H1 (cell line): ENCODE measurements at regions not wholly inside any gene's neighbourhood (a gene's known extent, or its start where the extent isn't known, plus 50 kb on each side); places are given as distances from the start of the nearest gene placed in this dataset.

ENCODE experiments used
- CTCF ChIA-PET: fragments of 300-600 bp; sonication (Branson Sonifier 250); formaldehyde crosslinking; loops from one replicate; lab custom pipeline; 2021; ENCODE audit not compliant: partially characterized antibody; lab: Charles Lee
- POLR2A ChIA-PET: fragments of 300-600 bp; sonication (Branson Sonifier 250); formaldehyde crosslinking; loops from one replicate; lab custom pipeline; 2021; ENCODE audit warnings: inconsistent platforms; ENCODE audit not compliant: partially characterized antibody; lab: Charles Lee
- DNase-seq, 2 experiments: peaks; one replicate each; pipeline versions ENCODE4 v3.0.0 to v3.0.0-alpha.2; 2010 to 2022; ENCODE audit warnings: low spot score in 2 of 2, low read depth in 1 of 2, mixed read lengths in 1 of 2
- FAIRE-seq: peaks from 2 replicates; lab custom pipeline; 2011; peaks lifted over from hg19 to GRCh38; lab: Jason Lieb, UNC
- H2AFZ ChIP-seq: 2 replicates; pipeline ENCODE4 v1.8.1; 2012; ENCODE audit warnings: low read length, inconsistent platforms
- H2AK5ac ChIP-seq: 2 replicates; pipeline ENCODE4 v1.6.1; 2013; ENCODE audit warnings: low read depth, low read length
- H2BK120ac ChIP-seq: replicated peaks from 2 replicates; pipeline ENCODE3; 2013; ENCODE audit warnings: low read depth, low read length, inconsistent platforms
- H2BK12ac ChIP-seq: 2 replicates; pipeline ENCODE4 v1.6.1; 2013; ENCODE audit warnings: low read depth, low read length
- H2BK15ac ChIP-seq: 2 replicates; pipeline ENCODE4 v1.6.1; 2013; ENCODE audit warnings: low read length
- H2BK20ac ChIP-seq: 2 replicates; pipeline ENCODE4 v1.6.1; 2013; ENCODE audit warnings: low read length
- H2BK5ac ChIP-seq: 2 replicates; pipeline ENCODE4 v1.6.1; 2013; ENCODE audit warnings: low read depth, low read length
- H3K14ac ChIP-seq: 2 replicates; pipeline ENCODE4 v1.6.1; 2013; ENCODE audit warnings: inconsistent platforms; ENCODE audit not compliant: insufficient read length
- H3K18ac ChIP-seq: 2 replicates; pipeline ENCODE4 v1.6.1; 2013; ENCODE audit warnings: low read length; ENCODE audit errors: extremely low read depth
- H3K23ac ChIP-seq: 2 replicates; pipeline ENCODE4 v1.6.1; 2013; ENCODE audit warnings: inconsistent platforms; ENCODE audit not compliant: insufficient read length
- H3K23me2 ChIP-seq: 2 replicates; pipeline ENCODE4 v1.6.1; 2013; ENCODE audit warnings: low read depth, low read length
- H3K27ac ChIP-seq: 2 replicates; pipeline ENCODE4 v1.6.1; 2011; ENCODE audit warnings: low read depth, low read length, inconsistent platforms
- H3K27me3 ChIP-seq, 4 experiments: replicated peaks in 1 of 4; 1 replicate in 1 of 4; 2 replicates in 3 of 4; pipeline versions ENCODE4 v1.6.1 to v1.8.1; 2011 to 2013; ENCODE audit warnings: low read length in 3 of 4, mild to moderate bottlenecking in 3 of 4, inconsistent platforms in 2 of 4, mixed read lengths in 2 of 4, moderate library complexity in 1 of 4; ENCODE audit not compliant: control insufficient read depth in 3 of 4, insufficient read depth in 3 of 4; ENCODE audit errors: extremely low read depth in 1 of 4
- H3K36me3 ChIP-seq, 4 experiments: 2 replicates each; pipeline versions ENCODE4 v1.6.1 to v1.8.1; 2011 to 2013; ENCODE audit warnings: mild to moderate bottlenecking in 4 of 4, low read length in 3 of 4, moderate library complexity in 2 of 4, control low read depth in 1 of 4, inconsistent platforms in 1 of 4; ENCODE audit not compliant: insufficient read depth in 4 of 4, control insufficient read depth in 2 of 4
- H3K4ac ChIP-seq: replicated peaks from 2 replicates; pipeline ENCODE3; 2013; ENCODE audit warnings: low read length, low read depth, mixed read lengths, inconsistent platforms; ENCODE audit not compliant: insufficient read length
- H3K4me1 ChIP-seq, 4 experiments: replicated peaks in 1 of 4; 1 replicate in 1 of 4; 2 replicates in 3 of 4; pipeline versions ENCODE4 v1.6.1 to v1.8.1; 2011 to 2013; ENCODE audit warnings: low read length in 3 of 4, inconsistent platforms in 2 of 4, mixed read lengths in 1 of 4; ENCODE audit not compliant: insufficient read depth in 4 of 4, control insufficient read depth in 3 of 4
- H3K4me2 ChIP-seq, 2 experiments: 2 replicates each; pipeline versions ENCODE4 v1.6.1 to v1.8.1; 2011 to 2013; ENCODE audit warnings: low read depth in 2 of 2, low read length in 2 of 2, control low read depth in 1 of 2, inconsistent platforms in 1 of 2, mild to moderate bottlenecking in 1 of 2; ENCODE audit not compliant: insufficient read depth in 1 of 2
- H3K4me3 ChIP-seq, 4 experiments: fragments of 200-600, 300-600 bp in 1 of 4; sonication (generic), shearing (Covaris generic), sonication (Bioruptor Twin) in 1 of 4; 2 replicates each; pipeline versions ENCODE4 v1.5.1 to v1.8.1; 2011 to 2016; ENCODE audit warnings: low read length in 4 of 4, low read depth in 3 of 4, control low read depth in 2 of 4, inconsistent platforms in 2 of 4, mild to moderate bottlenecking in 2 of 4, mixed read lengths in 1 of 4, moderate library complexity in 1 of 4; ENCODE audit not compliant: insufficient read depth in 2 of 4; ENCODE audit errors: extremely low read depth in 1 of 4
- H3K56ac ChIP-seq: replicated peaks from 2 replicates; pipeline ENCODE3; 2013; ENCODE audit warnings: low read depth, mild to moderate bottlenecking, mixed read lengths, low read length, inconsistent platforms; ENCODE audit not compliant: insufficient read length
- H3K79me1 ChIP-seq: 2 replicates; pipeline ENCODE4 v1.6.1; 2013; ENCODE audit warnings: low read depth, low read length, control low read depth
- H3K79me2 ChIP-seq, 2 experiments: 2 replicates each; pipeline versions ENCODE4 v1.6.1 to v1.8.1; 2012 to 2013; ENCODE audit warnings: low read length in 2 of 2, mild to moderate bottlenecking in 2 of 2, inconsistent platforms in 1 of 2; ENCODE audit not compliant: insufficient read depth in 2 of 2, control insufficient read depth in 1 of 2
- H3K9ac ChIP-seq, 4 experiments: replicated peaks in 1 of 4; 1 replicate in 1 of 4; 2 replicates in 3 of 4; pipeline versions ENCODE4 v1.6.1 to v1.8.1; 2011 to 2013; ENCODE audit warnings: low read depth in 3 of 4, low read length in 3 of 4, control low read depth in 2 of 4, mild to moderate bottlenecking in 2 of 4, moderate library complexity in 2 of 4, inconsistent platforms in 1 of 4; ENCODE audit errors: extremely low read depth in 1 of 4
- H3K9me3 ChIP-seq, 2 experiments: 2 replicates each; pipeline versions ENCODE4 v1.6.1 to v1.8.1; 2012 to 2013; ENCODE audit warnings: mild to moderate bottlenecking in 2 of 2, moderate library complexity in 2 of 2, control low read depth in 1 of 2, inconsistent platforms in 1 of 2, low read depth in 1 of 2, low read length in 1 of 2, mixed read lengths in 1 of 2; ENCODE audit not compliant: insufficient read depth in 2 of 2
- H4K20me1 ChIP-seq, 2 experiments: replicated peaks in 1 of 2; 2 replicates each; pipeline versions ENCODE3 to v1.8.1; 2011 to 2013; ENCODE audit warnings: inconsistent platforms in 2 of 2, low read length in 2 of 2, mild to moderate bottlenecking in 1 of 2; ENCODE audit not compliant: insufficient read depth in 2 of 2, control insufficient read depth in 1 of 2
- H4K5ac ChIP-seq: 2 replicates; pipeline ENCODE4 v1.6.1; 2013; ENCODE audit warnings: low read length, low read depth, mixed read lengths, inconsistent platforms; ENCODE audit not compliant: insufficient read length
- H4K8ac ChIP-seq: 2 replicates; pipeline ENCODE4 v1.8.0; 2013; ENCODE audit warnings: mild to moderate bottlenecking, moderate library complexity, low read length, inconsistent platforms; ENCODE audit not compliant: insufficient read depth; ENCODE audit errors: extremely low read depth
- H4K91ac ChIP-seq: replicated peaks from 2 replicates; pipeline ENCODE3; 2013; ENCODE audit warnings: low read length, mixed read lengths, inconsistent platforms; ENCODE audit not compliant: insufficient read length
- CEBPB ChIP-seq: IDR thresholded peaks from 2 replicates; pipeline ENCODE4 v1.6.1; 2012; ENCODE audit warnings: low read depth, low read length
- GTF2F1 ChIP-seq: IDR thresholded peaks from 2 replicates; pipeline ENCODE4 v1.6.1; 2012; ENCODE audit warnings: low read depth, low read length, improper control_type of control experiment, borderline replicate concordance

- Histone ChIP-seq H3K9me3 (no peaks in the 10 kb centered on the region), H2AK5ac (no peak overlapping the region), H4K8ac (no peak overlapping the region), H3K4me3 (no peak overlapping the region), H3K56ac (no peak overlapping the region), H2BK5ac (no peak overlapping the region), H4K91ac (no peak overlapping the region), H3K36me3 (no peaks in the 10 kb centered on the region), H3K4me2 (no peak overlapping the region), H3K27me3 (no peaks in the 10 kb centered on the region), H3K14ac (no peak overlapping the region), H3K79me2 (no peaks in the 10 kb centered on the region), H3K79me1 (no peaks in the 10 kb centered on the region), H3K23ac (no peak overlapping the region), H2AFZ (no peak overlapping the region), H4K5ac (no peak overlapping the region), H3K4ac (no peak overlapping the region), H4K20me1 (no peaks in the 10 kb centered on the region), H3K18ac (no peak overlapping the region), H3K27ac (no peak overlapping the region), H3K9ac (no peak overlapping the region), H2BK20ac (no peak overlapping the region), H3K4me1 (no peaks in the 10 kb centered on the region), H3K23me2 (no peaks in the 10 kb centered on the region), H2BK12ac (no peak overlapping the region), H2BK15ac (no peak overlapping the region), H2BK120ac (no peak overlapping the region)
- TF ChIP-seq CEBPB (peak; percentile 66; the same call in 1 of the 2 replicates), GTF2F1 (no peak)
- ChIA-PET POLR2A (no interaction called here), CTCF (no interaction called here)
- DNase-seq (no peak), FAIRE-seq (no peak)
These were observed 802.3 kb downstream of the LIG4 start for GRCh38 chr13:107413005-107413404.
